GM12891 (cell line): ENCODE measurements at regions not wholly inside any gene's neighbourhood (a gene's known extent, or its start where the extent isn't known, plus 50 kb on each side); places are given as distances from the start of the nearest gene placed in this dataset.

Experiments
- PAX5 ChIP-seq: IDR thresholded peaks from 2 replicates; pipeline ENCODE4 v1.6.1; 2011; ENCODE audit warnings: low read length, moderate library complexity, mild to moderate bottlenecking; ENCODE audit not compliant: insufficient read depth, severe bottlenecking
- POLR2A ChIP-seq: IDR thresholded peaks from 2 replicates; pipeline ENCODE4 v1.6.1; 2011; ENCODE audit warnings: low read depth, low read length, control low read depth
- POLR2AphosphoS5 ChIP-seq: IDR thresholded peaks from 2 replicates; pipeline ENCODE4 v1.6.1; 2011; ENCODE audit warnings: low read depth, low read length, control low read depth
- POU2F2 ChIP-seq: IDR thresholded peaks from 2 replicates; pipeline ENCODE4 v1.6.1; 2011; ENCODE audit warnings: low read depth, mild to moderate bottlenecking, control low read depth, low read length, moderate library complexity
- SPI1 ChIP-seq: IDR thresholded peaks from 2 replicates; pipeline ENCODE4 v1.6.1; 2011; ENCODE audit warnings: low read depth, low read length, control low read depth
- TAF1 ChIP-seq: IDR thresholded peaks from 2 replicates; pipeline ENCODE4 v1.6.1; 2011; ENCODE audit warnings: low read depth, low read length, control low read depth

GRCh38 chr5:6825678-6826244 is 112.5 kb downstream of the TENT4A start:
- TF ChIP-seq POLR2A (no peak), TAF1 (no peak), POLR2AphosphoS5 (no peak), PAX5 (no peak), SPI1 (no peak), POU2F2 (no peak)
